SU-DHL-6 (cell line): ENCODE measurements at regions not wholly inside any gene's neighbourhood (a gene's known extent, or its start where the extent isn't known, plus 50 kb on each side); places are given as distances from the start of the nearest gene placed in this dataset.

Source experiments
- H2AFZ ChIP-seq: fragments of 200-600 bp; sonication (generic); 2 replicates; pipeline ENCODE4 v1.6.1; 2014; ENCODE audit warnings: low read depth, mild to moderate bottlenecking, moderate library complexity, mixed read lengths, antibody characterized with exemption, low read length; ENCODE audit not compliant: severe bottlenecking
- H3F3A ChIP-seq: fragments of 200-600 bp; shearing (Covaris generic); 2 replicates; pipeline ENCODE4 v1.6.0; 2016; ENCODE audit warnings: antibody characterized with exemption, mild to moderate bottlenecking; ENCODE audit not compliant: insufficient read depth
- H3K27ac ChIP-seq: fragments of 200-600 bp; sonication (generic); 2 replicates; pipeline ENCODE4 v1.5.1; 2016; ENCODE audit warnings: low read depth, mild to moderate bottlenecking, low read length, moderate library complexity, mixed read lengths
- H3K27me3 ChIP-seq: fragments of 200-600 bp; sonication (generic), shearing (Covaris generic); 2 replicates; pipeline ENCODE4 v1.6.0; 2014; ENCODE audit warnings: mild to moderate bottlenecking, low read length
- H3K36me3 ChIP-seq: fragments of 200-600 bp; sonication (generic); 2 replicates; pipeline ENCODE4 v1.6.1; 2014; ENCODE audit warnings: mild to moderate bottlenecking, low read length, mixed read lengths
- H3K4me2 ChIP-seq: fragments of 300-600, 200-600 bp; shearing (Covaris generic), sonication (generic); 2 replicates; pipeline ENCODE4 v1.6.0; 2014; ENCODE audit warnings: low read length, low read depth, mild to moderate bottlenecking; ENCODE audit not compliant: poor library complexity, severe bottlenecking
- H3K4me3 ChIP-seq: fragments of 200-600 bp; sonication (generic); 2 replicates; pipeline ENCODE4 v1.5.1; 2014; ENCODE audit warnings: antibody characterized with exemption, low read length, mild to moderate bottlenecking, mixed read lengths; ENCODE audit not compliant: insufficient read depth, poor library complexity, severe bottlenecking
- H3K79me2 ChIP-seq: fragments of 200-600 bp; sonication (generic); 2 replicates; pipeline ENCODE4 v1.6.1; 2014; ENCODE audit warnings: mild to moderate bottlenecking, low read length, moderate library complexity; ENCODE audit not compliant: insufficient read depth
- H3K9ac ChIP-seq: fragments of 200-600 bp; sonication (generic); 2 replicates; pipeline ENCODE4 v1.7.0; 2014; ENCODE audit warnings: mild to moderate bottlenecking, low read length
- H3K9me2 ChIP-seq: fragments of 200-600 bp; sonication (generic); replicated peaks from 2 replicates; pipeline ENCODE4 v1.6.1; 2014; ENCODE audit warnings: low read length; ENCODE audit not compliant: insufficient read depth
- H3K9me3 ChIP-seq: fragments of 200-600 bp; sonication (generic); 2 replicates; pipeline ENCODE4 v1.6.1; 2014; ENCODE audit warnings: low read length, mixed read lengths; ENCODE audit not compliant: insufficient read depth
- H4K20me1 ChIP-seq: fragments of 200-600 bp; sonication (generic); 2 replicates; pipeline ENCODE4 v1.6.1; 2014; ENCODE audit warnings: low read depth, mild to moderate bottlenecking, antibody characterized with exemption, low read length, moderate library complexity, mixed read lengths
- CTCF ChIP-seq: fragments of 200-600 bp; sonication (generic); IDR thresholded peaks from one replicate; pipeline ENCODE4 v1.5.1; 2017; ENCODE audit warnings: antibody characterized with exemption, mild to moderate bottlenecking, low read length, moderate library complexity; ENCODE audit not compliant: insufficient read depth, poor library complexity, severe bottlenecking
- EZH2phosphoT487 ChIP-seq: fragments of 200-600 bp; sonication (generic), shearing (Covaris generic); conservative IDR thresholded peaks from 2 replicates; pipeline ENCODE4 v1.6.1; 2018; ENCODE audit warnings: mild to moderate bottlenecking, antibody characterized with exemption, low read length, moderate library complexity, mixed read lengths

- Histone ChIP-seq H3F3A (no peaks in the 10 kb centered on the region), H2AFZ (no peak overlapping the region), H3K9me2 (no peaks in the 10 kb centered on the region), H3K9ac (no peak overlapping the region), H3K4me3 (no peak overlapping the region), H3K4me2 (no peak overlapping the region), H3K79me2 (no peaks in the 10 kb centered on the region), H3K27ac (no peak overlapping the region), H3K27me3 (no peaks in the 10 kb centered on the region), H3K36me3 (no peaks in the 10 kb centered on the region), H3K9me3 (0 out of 2 replicates have a peak, but pooled peaks cover 4% of the 10 kb centered on the region), H4K20me1 (no peaks in the 10 kb centered on the region)
- TF ChIP-seq CTCF (no peak), EZH2phosphoT487 (no peak)
Observed at GRCh38 chr1:29569971-29570634, 333.8 kb downstream of the PTPRU start.

- no peak overlapping the region for H2AFZ ChIP-seq
- H3K79me2 ChIP-seq: no peaks in the 10 kb centered on the region
- H3K4me3 ChIP-seq: no peak overlapping the region
- H3K9ac ChIP-seq: no peak overlapping the region
- no peaks in the 10 kb centered on the region for H3K36me3 ChIP-seq
- H3K9me2 ChIP-seq: no peaks in the 10 kb centered on the region
- no peaks in the 10 kb centered on the region for H3F3A ChIP-seq
- no peak overlapping the region for H3K4me2 ChIP-seq
- no peak for TF ChIP-seq EZH2phosphoT487
- no peak for TF ChIP-seq CTCF
- no peaks in the 10 kb centered on the region for H4K20me1 ChIP-seq
- peaks cover 16% of the 10 kb centered on the region; the same call in 1 of the 2 replicates for H3K9me3 ChIP-seq
- no peaks in the 10 kb centered on the region for H3K27me3 ChIP-seq
- no peak overlapping the region for H3K27ac ChIP-seq
Observed at GRCh38 chr1:29567257-29567656, 330.9 kb downstream of the PTPRU start.

- Histone ChIP-seq H4K20me1 (no peaks in the 10 kb centered on the region), H3K4me2 (no peak overlapping the region), H3K9ac (no peak overlapping the region), H3K79me2 (no peaks in the 10 kb centered on the region), H2AFZ (no peak overlapping the region), H3K9me2 (no peaks in the 10 kb centered on the region), H3K9me3 (peaks cover 16% of the 10 kb centered on the region; the same call in 1 of the 2 replicates), H3K27ac (no peak overlapping the region), H3K4me3 (no peak overlapping the region), H3F3A (no peaks in the 10 kb centered on the region), H3K36me3 (no peaks in the 10 kb centered on the region), H3K27me3 (no peaks in the 10 kb centered on the region)
- TF ChIP-seq CTCF (no peak), EZH2phosphoT487 (no peak)
Observed at GRCh38 chr1:29565490-29565889, 329.2 kb downstream of the PTPRU start.
